Hepatic stellate cell (primary cell): ENCODE measurements at regions not wholly inside any gene's neighbourhood (a gene's known extent, or its start where the extent isn't known, plus 50 kb on each side); places are given as distances from the start of the nearest gene placed in this dataset.
A peak's percentile ranks its signal among the peaks of the same experiment; 100 is the strongest.

Experiments used
- DNase-seq: peaks from one replicate; pipeline ENCODE4 v3.0.0; 2011; ENCODE audit warnings: low spot score

DNA sequence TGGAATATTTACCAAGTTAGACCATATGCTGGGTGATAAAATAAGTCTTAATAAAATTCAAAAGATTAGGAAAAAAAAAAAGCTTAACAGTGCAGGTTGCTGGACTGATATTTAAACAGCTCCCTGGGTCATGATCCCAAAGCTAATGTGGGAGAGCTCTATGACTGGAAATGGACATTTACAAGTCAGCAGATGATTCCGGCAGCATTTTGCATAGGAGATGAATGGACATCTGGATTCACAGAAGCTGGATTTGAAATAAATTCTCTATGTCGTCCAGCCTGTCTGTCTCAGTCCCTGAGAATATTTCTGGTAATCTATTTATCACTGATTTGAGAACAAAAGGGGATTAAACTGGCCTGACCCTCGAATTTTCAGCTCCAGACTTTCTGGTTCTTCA lies 52.3 kb upstream of the KLHL25 start:
- no peak for DNase-seq

DNA sequence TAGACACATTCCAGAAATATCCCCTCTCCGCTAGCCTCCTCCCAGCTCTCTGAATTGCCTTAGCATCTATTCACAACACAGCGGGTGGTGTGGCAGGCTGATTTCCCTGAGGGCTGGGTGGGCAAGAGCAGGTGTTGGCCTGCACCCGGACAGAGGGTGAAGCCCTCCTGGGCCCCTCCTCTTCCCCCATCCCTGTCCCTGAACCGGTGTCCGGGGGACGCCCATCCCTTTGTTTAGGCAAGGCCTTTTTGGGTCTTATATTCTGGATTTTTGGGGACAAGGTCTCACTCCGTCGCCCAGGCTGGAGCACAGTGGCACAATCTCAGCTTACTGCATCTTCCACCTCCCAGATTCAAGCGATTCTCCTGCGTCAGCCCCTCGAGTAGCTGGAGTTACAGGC lies 55.2 kb upstream of the KLHL25 start:
- no peak for DNase-seq

DNA sequence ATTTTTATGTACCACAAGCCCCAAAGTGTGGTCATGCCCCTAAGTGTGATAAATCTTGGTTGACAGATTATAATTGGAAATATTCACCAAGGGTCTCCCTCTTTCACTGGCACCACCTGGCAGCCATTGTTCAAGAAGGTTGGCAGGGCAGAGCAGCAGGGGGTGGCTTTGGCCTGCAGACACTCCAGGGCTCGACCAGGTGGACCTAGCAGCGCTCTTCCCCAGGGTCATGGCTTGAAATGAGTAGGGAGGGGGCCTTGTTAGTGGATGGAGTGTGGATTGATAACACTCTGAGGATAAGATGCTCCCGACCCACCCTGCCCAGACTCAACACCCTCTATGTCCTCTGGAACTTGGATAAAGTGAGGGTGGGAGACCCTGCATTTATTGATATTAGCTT lies 58.2 kb upstream of the KLHL25 start:
- DNase-seq, result no peak

DNA sequence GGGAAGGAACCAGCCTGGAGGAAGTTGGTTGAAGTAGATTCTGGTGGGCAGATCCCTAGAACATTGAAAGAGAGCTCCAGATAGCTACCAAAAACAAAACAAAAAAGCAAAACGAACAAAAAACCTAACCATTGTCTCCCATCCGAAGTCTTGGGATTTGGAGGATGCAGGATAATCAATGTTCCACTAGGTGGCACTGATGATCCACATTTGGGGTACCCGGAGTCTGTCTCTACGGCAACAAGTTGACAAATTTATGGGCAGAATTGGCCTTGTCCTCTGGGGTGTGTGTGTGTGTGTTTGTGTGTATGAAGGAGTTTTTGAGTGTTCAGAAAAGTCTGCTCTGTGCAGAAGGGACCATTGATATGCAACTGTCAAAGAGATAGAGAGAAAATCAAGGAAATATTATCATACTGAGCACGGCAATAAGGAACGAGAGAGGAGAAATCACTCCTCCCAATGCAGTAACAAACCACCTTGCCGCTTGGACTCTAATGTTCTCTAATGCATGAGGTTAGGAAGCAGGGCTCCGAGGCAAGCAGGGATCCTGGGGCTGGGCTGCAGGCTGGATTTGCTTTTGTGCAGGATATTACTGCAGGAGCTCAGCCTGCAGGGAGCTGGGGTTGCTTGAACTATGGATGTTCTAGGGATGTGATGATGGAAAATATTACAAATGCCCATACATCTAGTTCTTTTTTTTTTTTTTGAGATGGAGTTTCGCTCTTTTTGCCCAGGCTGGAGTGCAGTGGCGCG lies 59.8 kb upstream of the KLHL25 start:
- DNase-seq, result peak; percentile 79

- peak; percentile 74 for DNase-seq
Measured at GRCh38 chr15:85858586-85859375, 64.1 kb upstream of the KLHL25 start.

GRCh38 chr15:85859671-85860070 lies 64.9 kb upstream of the KLHL25 start:
- DNase-seq, result no peak

- DNase-seq, result no peak
Measured at GRCh38 chr15:85860394-85861161, 65.9 kb upstream of the KLHL25 start.

DNA sequence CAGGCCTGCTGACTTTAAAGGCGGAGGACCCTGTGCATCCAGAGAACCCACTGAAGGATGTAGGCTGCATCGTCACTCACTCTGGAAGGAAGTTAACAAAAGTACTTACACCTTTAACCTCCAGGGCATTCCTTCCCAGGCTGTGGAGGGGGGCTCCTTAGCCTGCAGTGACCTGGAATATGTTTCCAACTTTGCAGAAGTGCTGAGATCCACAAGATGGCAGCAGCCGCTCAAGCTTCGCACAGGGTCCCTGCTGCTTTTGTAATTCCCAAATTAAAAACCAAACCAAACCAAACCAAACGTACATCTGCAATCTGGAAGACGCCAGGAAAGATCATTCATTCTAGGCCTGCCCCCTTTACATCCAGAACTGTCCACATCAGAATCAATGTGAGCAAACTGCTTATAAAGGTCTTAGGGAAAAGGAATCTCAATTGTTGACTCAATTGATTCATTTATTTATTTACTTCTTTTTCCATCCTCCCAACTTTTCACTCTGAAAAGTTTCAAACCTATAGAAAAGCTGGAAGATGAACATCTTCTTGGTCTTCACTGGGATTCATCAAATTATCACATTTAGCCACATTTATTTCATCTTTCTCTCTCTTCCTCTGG lies 70.5 kb upstream of the KLHL25 start:
- peak; percentile 44 for DNase-seq

DNA sequence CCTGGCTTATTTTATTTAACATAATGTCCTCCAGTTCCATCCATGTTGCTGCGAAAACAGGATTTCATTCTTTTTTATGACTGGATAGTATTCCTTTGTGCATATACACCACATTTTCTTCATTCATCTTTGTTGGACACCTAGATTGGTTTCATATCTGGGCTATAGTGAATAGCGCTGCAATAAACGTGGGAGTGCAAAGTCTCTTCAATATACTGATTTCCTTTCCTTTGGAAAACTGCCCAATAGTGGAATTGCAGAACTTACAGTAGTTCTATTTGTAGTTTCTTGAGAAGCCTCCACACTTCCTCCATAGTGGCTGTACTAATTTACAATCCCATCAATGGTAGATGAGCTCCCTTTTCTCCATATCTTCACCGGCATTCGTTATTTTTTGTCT lies 72.5 kb upstream of the KLHL25 start:
- DNase-seq, result no peak

DNA sequence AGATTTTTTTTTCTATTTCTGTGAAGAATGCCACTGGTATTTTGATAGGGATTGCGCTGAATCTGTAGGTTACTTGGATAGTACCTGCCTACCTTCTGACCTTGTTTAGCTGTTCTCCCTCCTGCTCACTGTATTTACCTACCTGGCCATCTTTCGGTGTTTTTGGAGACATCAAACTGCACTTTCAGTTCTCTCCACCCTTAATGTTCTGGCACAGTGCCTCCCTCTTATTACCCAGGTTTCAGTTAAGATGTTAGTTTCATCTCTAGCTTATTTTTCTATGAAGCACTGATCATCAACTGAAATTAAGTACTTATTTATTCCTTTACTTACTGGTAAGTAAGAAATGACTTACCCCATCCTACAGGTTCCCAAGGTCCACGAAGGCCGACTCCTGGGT lies 74.4 kb upstream of the KLHL25 start:
- DNase-seq, result no peak

- DNase-seq, result no peak
Measured at GRCh38 chr15:85870216-85871014, 75.7 kb upstream of the KLHL25 start.

DNA sequence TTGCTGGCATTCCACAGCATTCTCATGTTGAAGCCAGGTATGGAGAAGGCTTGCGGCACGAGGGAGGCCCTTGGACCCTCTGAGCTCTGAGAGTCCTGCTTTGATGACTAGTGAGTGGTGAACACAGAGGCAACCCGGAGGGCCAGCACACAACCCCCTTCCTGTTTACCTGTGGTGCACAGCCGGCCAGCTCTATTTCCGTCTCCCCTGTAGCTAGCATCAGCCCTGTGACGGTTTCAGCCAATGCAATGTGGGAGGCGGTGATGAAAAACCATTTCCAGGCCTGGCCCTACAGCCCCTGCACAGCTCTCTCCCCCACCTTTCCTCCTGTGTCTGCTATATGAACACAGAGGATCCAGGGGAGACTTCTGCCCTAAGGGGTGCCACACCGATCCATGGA lies 76.8 kb upstream of the KLHL25 start:
- no peak for DNase-seq

- DNase-seq, result no peak
Measured at GRCh38 chr15:85872125-85872524, 77.4 kb upstream of the KLHL25 start.

- DNase-seq, result no peak
Measured at GRCh38 chr15:85874236-85874635, 79.5 kb upstream of the KLHL25 start.

DNA sequence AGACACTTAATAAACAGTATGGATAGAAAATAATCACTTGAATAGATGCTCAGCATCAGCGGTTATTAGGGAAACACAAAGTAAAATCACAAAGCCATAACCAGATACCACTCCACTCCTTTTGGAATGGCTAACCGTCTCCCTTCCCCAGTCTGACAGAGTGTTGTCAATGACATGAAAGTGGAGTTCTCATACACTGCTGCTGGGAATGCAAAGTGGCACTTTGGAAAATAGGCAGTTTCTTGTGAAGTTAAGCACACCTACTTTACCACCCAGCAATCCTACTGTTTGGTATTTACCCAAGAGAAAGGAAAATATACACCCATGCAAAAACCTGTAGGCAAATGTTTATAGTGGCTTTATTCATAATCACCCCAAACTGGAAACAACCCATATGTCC lies 81.0 kb upstream of the KLHL25 start:
- DNase-seq, result no peak

DNA sequence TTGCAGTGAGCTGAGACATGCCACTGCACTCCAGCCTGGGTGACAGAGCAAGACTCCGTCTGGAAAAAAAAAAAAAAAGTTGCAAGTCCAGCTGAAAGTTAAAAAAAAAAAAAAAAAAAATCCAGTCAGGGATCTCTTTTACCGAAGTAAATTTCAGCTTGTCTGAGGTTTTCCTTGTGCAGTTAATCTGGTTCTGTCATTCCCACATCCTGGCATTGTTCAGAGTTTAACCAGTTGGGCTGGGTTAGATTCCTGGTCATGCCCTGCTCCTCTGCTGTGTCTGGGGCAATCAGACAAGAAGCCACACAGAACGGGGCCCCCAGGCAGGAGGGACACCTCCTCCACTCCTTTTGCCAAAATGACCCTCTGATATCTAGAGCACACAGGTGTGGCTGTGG lies 84.1 kb upstream of the KLHL25 start:
- no peak for DNase-seq

GRCh38 chr15:85879334-85880163 lies 84.8 kb upstream of the KLHL25 start:
- DNase-seq, result no peak

DNA sequence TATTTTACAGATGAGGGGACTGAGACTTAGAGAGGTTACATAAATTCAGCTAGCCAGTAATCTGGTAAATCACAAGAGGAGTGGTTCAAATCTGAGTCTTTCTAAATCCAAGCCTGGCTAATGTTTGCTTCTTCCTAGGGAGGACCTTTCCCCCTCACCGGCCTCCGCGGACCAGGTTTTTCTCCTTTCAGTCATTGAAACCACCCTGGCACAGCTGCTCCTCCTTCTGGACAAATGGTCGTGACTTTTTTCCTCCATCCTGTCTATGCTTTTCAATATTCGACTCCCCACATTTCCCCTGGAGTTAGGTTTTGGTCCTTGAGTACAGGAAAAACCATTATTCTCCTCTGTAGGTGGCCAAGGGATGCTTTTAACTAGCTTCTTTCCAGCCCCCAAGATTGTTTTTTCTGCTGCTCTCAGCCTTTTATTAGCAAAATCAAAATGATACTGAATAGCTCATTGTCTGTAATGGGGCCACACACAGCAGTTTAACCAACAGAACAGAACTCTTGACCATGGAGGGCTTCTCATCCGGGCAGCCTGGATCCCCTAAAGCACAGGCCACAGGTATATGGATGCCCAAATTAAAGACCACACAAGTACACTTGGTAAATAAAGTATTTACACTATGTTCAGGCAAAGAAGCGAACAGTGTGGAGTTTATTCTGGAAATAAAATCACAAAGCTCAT lies 85.9 kb upstream of the KLHL25 start:
- DNase-seq, result no peak

DNA sequence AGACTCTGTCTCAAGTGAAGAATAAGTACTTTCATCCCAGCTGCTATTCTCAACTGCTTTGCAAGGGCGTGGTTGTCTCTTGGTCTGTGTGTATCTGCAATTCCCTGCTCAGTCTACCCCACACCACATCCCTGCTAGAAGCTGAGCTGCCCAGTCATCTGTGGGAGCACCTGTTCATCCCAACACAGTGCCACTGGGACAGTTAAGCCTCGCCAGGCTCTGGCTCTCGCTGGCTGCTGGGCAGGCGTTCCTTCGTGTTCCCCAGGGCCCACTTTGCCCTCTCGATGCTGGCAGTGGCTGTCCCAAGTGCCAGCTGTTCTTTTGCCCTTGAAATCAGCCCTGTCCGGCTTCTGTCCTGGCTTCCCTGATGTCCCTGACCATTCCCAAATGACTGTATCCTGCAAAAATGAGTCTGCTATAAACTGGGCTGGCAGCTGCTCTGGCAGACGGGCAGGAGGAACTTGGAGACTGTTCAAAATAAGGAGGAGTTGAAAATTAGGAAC lies 91.6 kb upstream of the KLHL25 start:
- no peak for DNase-seq
